GM06990 (cell line): ENCODE measurements at regions not wholly inside any gene's neighbourhood (a gene's known extent, or its start where the extent isn't known, plus 50 kb on each side); places are given as distances from the start of the nearest gene placed in this dataset.

Experiments used
- DNase-seq: peaks from one replicate; pipeline ENCODE4 v3.0.0-alpha.2; 2011; ENCODE audit not compliant: insufficient read length; ENCODE audit errors: extremely low read depth
- H3K27me3 ChIP-seq: replicated peaks from 2 replicates; pipeline ENCODE4 v1.6.0; 2011; ENCODE audit warnings: low read length; ENCODE audit not compliant: control insufficient read depth, insufficient read depth
- H3K36me3 ChIP-seq: 2 replicates; pipeline ENCODE4 v1.5.1; 2011; ENCODE audit warnings: low read length; ENCODE audit not compliant: control insufficient read depth, insufficient read depth
- H3K4me3 ChIP-seq: replicated peaks from 2 replicates; pipeline ENCODE4 v1.5.1; 2011; ENCODE audit warnings: low read depth, mild to moderate bottlenecking, control low read depth, low read length
- TF ChIP-seq, protein P1 (sequence below): IDR thresholded peaks from 2 replicates; pipeline ENCODE4 v1.5.1; 2011; ENCODE audit warnings: low read length, control low read depth, mild to moderate bottlenecking, inconsistent platforms; ENCODE audit not compliant: insufficient read depth, poor library complexity, severe bottlenecking

DNA sequence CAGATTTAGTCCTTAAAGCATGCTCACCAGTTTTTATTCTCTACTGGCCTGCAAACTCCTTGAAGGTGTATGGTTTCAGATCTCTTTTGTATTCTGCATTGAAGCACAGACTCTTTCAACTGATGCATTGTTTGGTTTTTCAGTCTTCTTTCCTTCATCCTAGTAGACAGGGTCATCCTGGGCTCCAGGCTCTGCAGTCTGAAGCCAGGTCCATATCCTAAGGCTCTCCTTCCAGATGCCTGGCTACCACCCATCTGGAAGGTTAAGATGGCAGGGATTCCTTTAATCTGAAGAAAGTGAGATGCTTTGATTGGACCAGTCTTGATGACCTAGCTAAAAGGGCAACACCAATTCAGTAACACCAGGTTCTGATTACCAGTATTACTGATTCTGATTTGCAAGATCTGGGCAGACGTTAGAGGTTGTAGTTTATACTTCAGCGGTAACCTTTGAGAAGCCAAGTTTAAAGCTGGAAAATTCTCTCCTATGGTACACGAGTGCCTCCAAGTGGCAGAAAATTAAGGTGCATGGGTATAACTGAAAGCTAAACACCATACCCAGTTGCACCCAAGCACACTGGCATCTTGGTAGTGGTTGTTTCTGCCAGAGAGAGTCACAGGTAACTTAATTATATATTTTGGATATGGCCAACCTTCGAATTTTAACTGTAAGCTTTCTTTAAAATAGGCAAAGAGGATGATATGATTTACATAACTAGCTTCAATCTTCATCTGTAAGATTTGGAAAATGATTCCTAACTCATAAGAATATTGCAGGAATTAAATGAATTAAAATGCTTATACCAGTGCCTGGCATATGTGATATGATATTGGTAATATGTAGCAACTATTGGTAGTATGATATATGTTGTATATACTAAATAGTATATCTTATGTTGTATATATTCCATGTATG, 1651.9 kb upstream of the MIR17HG start:
- H3K27me3 ChIP-seq, result no peaks in the 10 kb centered on the region
- no peaks in the 10 kb centered on the region for H3K36me3 ChIP-seq
- TF ChIP-seq, protein P1, sequence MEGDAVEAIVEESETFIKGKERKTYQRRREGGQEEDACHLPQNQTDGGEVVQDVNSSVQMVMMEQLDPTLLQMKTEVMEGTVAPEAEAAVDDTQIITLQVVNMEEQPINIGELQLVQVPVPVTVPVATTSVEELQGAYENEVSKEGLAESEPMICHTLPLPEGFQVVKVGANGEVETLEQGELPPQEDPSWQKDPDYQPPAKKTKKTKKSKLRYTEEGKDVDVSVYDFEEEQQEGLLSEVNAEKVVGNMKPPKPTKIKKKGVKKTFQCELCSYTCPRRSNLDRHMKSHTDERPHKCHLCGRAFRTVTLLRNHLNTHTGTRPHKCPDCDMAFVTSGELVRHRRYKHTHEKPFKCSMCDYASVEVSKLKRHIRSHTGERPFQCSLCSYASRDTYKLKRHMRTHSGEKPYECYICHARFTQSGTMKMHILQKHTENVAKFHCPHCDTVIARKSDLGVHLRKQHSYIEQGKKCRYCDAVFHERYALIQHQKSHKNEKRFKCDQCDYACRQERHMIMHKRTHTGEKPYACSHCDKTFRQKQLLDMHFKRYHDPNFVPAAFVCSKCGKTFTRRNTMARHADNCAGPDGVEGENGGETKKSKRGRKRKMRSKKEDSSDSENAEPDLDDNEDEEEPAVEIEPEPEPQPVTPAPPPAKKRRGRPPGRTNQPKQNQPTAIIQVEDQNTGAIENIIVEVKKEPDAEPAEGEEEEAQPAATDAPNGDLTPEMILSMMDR, result no peak
- DNase-seq, result no peak
- no peak overlapping the region for H3K4me3 ChIP-seq

- TF ChIP-seq, protein P1, result no peak
- H3K4me3 ChIP-seq, result no peak overlapping the region
- H3K27me3 ChIP-seq, result no peaks in the 10 kb centered on the region
- no peaks in the 10 kb centered on the region for H3K36me3 ChIP-seq
- no peak for DNase-seq
These were observed 1645.6 kb upstream of the MIR17HG start for GRCh38 chr13:89701913-89702312.

DNA sequence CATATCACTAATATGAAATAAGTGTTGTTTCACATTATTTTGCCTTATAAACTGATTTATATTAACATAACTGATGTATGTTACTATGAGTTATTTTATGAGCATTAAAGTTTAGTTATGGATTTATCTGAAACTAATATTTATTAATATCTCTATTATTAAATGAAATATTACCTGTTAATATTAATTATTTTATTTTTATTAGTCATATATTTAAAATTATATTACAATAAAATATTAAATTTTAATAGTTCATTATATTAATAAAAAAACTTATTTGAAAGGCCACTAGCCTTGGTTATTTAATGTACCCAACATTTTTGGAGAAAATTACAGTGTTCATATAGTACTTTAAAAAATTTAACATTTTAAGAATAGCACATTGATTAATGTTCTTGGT, 1643.4 kb upstream of the MIR17HG start:
- no peaks in the 10 kb centered on the region for H3K36me3 ChIP-seq
- DNase-seq, result no peak
- H3K27me3 ChIP-seq, result no peaks in the 10 kb centered on the region
- TF ChIP-seq, protein P1, result no peak
- H3K4me3 ChIP-seq, result no peak overlapping the region

GRCh38 chr13:89708013-89708412, 1639.5 kb upstream of the MIR17HG start:
- no peaks in the 10 kb centered on the region for H3K27me3 ChIP-seq
- no peak overlapping the region for H3K4me3 ChIP-seq
- H3K36me3 ChIP-seq, result no peaks in the 10 kb centered on the region
- TF ChIP-seq, protein P1, result no peak
- no peak for DNase-seq

DNA sequence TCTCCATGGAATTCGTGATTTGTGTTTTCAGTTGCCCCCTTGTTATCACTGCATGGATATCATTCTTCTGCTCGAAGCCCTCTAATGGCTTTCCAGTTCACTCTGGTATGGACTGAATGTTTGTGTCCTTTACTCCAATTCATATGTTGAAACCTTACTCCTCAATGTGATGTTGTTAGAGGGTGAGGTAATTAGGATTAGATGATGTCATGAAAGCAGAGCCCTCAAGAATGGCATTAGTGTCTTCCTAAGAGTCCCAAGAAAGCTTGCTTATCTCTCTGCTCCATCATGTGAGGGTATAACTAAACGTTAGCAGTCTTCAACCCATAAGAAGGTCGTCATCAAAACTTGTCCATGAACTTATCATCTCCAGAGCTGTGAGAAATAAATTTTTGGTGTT, 1626.3 kb upstream of the MIR17HG start:
- no peak for DNase-seq
- H3K27me3 ChIP-seq, result no peaks in the 10 kb centered on the region
- no peak overlapping the region for H3K4me3 ChIP-seq
- TF ChIP-seq, protein P1, result no peak
- H3K36me3 ChIP-seq, result no peaks in the 10 kb centered on the region
